Brain microvascular endothelial cell (primary cell): ENCODE measurements at regions not wholly inside any gene's neighbourhood (a gene's known extent, or its start where the extent isn't known, plus 50 kb on each side); places are given as distances from the start of the nearest gene placed in this dataset.
A peak's percentile ranks its signal among the peaks of the same experiment; 100 is the strongest.
"Not testable (repeated sequence)": the region's sequence is repeated elsewhere in the genome, so short reads cannot be mapped to it uniquely, and the experiment has no call there.

Source experiments
- DNase-seq: peaks from one replicate; pipeline ENCODE4 v3.0.0-alpha.2; 2020
- H3K27ac ChIP-seq: fragments of 250-450 bp; sonication (Bioruptor Pico); 2 replicates; pipeline ENCODE4 v1.5.1; 2020; ENCODE audit warnings: mild to moderate bottlenecking, moderate library complexity
- H3K27me3 ChIP-seq: fragments of 250-450 bp; sonication (Bioruptor Pico); replicated peaks from 2 replicates; pipeline ENCODE4 v1.5.1; 2020; ENCODE audit warnings: mild to moderate bottlenecking
- H3K36me3 ChIP-seq: fragments of 250-450 bp; sonication (Bioruptor Pico); replicated peaks from 2 replicates; pipeline ENCODE4 v1.5.1; 2020; ENCODE audit warnings: mild to moderate bottlenecking
- H3K4me3 ChIP-seq: 2 replicates; pipeline ENCODE4 v1.5.1; 2011; ENCODE audit warnings: low read depth, mild to moderate bottlenecking, control low read depth, low read length, moderate library complexity
- in situ Hi-C: cut with HindIII; loops from 2 replicates; pipeline ENCODE4 v1.10.0; 2017; ENCODE audit warnings: low sequenced_read_pairs, low pct_ligation_motif_present
- TF ChIP-seq, protein P1 (sequence below): IDR thresholded peaks from 2 replicates; pipeline ENCODE4 v1.5.1; 2011; ENCODE audit warnings: low read depth, mild to moderate bottlenecking, moderate library complexity, low read length, control low read depth, inconsistent platforms; ENCODE audit errors: missing control alignments

DNA sequence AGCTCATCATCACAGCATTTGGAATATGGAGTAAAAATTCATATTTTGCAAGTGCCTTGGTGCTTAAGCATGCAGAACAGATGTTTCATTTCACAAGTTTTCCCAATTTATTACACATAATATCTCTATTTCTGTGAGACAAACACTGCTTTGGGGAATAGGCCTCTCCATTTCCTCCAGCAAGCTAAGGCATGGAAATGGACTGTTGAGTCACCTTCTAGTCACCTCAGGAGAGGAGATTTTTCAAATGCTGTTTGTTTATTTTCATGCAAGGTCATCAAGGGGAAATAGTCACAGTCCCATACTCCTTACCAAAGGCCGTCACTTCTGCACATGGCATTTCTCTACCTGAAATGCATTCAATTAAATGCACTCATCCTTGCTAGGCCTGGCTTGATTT lies 57.4 kb upstream of the NUTM2D start:
- in situ Hi-C loops, H3K27ac ChIP-seq, DNase-seq, H3K27me3 ChIP-seq, H3K36me3 ChIP-seq, H3K4me3 ChIP-seq: not testable (repeated sequence)

DNA sequence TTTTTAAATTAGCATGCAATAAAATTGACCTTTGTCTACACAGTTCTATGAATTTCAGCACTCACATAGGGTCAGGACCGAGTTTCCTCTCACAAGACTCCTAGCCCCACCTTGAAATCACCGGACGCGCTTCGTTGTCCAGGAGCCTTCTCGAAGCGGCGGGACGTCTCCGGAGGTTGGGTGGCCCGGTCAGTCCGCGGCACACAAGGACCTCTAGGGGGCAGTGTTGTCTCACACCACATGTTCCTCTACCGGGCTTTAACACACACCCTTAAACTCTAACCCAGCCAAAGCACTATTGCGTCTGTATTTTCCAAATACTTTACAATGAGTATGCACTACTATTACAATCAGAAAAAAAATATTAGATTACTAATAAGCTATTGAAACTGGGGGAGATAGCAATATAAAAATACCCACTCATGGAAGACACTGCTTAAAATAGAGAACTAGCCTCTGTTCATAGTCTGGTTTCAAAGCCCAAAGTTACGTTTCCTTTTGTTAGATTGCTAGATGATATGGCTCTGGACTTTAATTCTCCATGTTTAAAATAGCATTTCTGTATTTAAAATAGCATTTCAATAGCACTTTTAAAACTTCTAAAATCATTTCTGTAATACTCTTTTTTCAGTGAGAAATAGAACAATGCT lies 56.0 kb upstream of the NUTM2D start:
- H3K36me3 ChIP-seq, H3K27me3 ChIP-seq, DNase-seq, in situ Hi-C loops, H3K4me3 ChIP-seq, H3K27ac ChIP-seq: not testable (repeated sequence)
- TF ChIP-seq, protein P1, sequence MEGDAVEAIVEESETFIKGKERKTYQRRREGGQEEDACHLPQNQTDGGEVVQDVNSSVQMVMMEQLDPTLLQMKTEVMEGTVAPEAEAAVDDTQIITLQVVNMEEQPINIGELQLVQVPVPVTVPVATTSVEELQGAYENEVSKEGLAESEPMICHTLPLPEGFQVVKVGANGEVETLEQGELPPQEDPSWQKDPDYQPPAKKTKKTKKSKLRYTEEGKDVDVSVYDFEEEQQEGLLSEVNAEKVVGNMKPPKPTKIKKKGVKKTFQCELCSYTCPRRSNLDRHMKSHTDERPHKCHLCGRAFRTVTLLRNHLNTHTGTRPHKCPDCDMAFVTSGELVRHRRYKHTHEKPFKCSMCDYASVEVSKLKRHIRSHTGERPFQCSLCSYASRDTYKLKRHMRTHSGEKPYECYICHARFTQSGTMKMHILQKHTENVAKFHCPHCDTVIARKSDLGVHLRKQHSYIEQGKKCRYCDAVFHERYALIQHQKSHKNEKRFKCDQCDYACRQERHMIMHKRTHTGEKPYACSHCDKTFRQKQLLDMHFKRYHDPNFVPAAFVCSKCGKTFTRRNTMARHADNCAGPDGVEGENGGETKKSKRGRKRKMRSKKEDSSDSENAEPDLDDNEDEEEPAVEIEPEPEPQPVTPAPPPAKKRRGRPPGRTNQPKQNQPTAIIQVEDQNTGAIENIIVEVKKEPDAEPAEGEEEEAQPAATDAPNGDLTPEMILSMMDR, result peak; percentile 30

DNA sequence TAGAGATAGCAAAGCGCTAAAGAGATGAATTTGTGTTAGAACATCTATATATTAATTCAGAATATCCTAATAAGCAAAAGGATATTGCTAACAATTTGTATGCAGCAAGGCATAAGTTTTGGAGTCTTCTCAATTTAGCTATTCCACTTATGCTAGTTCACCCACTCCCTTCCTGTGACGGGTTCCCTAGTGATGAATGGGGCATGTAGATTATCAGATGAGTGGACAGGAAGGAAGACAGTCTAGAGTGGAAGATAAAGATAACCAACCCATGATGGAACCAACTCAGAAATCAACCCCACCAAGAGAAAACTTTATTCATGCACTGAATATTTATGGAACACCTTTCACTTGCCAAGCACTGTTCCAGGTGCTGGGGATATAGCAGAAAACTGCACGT lies 55.4 kb upstream of the NUTM2D start:
- in situ Hi-C loops, result not testable (repeated sequence)

DNA sequence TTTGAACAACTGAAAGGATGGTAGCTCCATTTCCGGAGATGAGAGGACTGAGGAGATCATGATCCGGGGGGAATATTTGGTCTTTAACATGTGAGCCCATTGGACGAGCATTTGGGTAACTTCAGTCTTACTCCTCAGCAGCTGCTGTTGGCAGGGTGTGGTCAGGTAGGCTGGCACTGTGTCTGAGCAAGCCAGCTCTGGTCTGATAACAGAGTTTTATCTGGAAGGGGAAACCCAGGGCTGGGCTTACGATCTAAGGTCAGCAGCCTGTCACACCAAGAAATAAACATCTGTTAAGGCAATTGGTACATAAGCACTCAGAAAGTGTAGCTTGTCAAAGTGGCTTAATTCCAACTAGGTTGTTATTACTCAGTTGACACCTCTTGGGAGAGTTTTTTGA lies 53.8 kb upstream of the NUTM2D start:
- DNase-seq, H3K36me3 ChIP-seq, H3K27ac ChIP-seq, H3K4me3 ChIP-seq, in situ Hi-C loops, H3K27me3 ChIP-seq: not testable (repeated sequence)

More for the DNA sequence above, 55.4 kb upstream of the NUTM2D start:
- not testable (repeated sequence) for H3K27me3 ChIP-seq, H3K27ac ChIP-seq, DNase-seq, H3K4me3 ChIP-seq, H3K36me3 ChIP-seq

DNA sequence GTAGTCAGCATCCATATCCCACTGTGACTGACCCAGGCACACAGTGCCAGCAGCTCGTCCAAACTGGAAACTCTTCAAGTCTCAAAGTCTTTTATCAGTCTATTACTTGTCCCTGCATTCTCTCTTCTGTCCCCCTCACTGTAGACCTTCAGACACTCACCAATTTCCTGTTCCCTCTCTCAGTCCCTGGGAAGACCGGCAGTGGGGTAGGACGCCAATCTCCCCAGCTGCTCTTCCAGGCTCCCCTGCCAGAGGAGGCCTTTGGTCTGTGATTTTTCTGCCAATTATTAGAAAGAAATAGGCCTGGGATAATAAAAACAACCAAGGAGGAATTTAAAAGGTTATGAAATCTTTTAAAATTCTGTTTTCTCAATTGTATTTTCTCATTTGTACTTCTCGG lies 50.9 kb upstream of the NUTM2D start:
- H3K36me3 ChIP-seq, in situ Hi-C loops: not testable (repeated sequence)

More for the DNA sequence above, 50.9 kb upstream of the NUTM2D start:
- not testable (repeated sequence) for H3K27ac ChIP-seq, H3K4me3 ChIP-seq, H3K27me3 ChIP-seq, DNase-seq
